ENCODE measurements at regions not wholly inside any gene's neighbourhood (a gene's known extent, or its start where the extent isn't known, plus 50 kb on each side); places are given as distances from the start of the nearest gene placed in this dataset.

- WGBS: 94% methylated on average over 1 of the region's 1 CpG
- DNase-seq (ENCODE audit: low read depth in 6 of 9, low spot score in 9 of 9): no peak
- Histone ChIP-seq H3K4me1 (ENCODE audit: control insufficient read depth in 2 of 2, insufficient read depth in 2 of 2, low read length in 2 of 2) (no peaks in the 10 kb centered on the region), H3K4me3 (ENCODE audit: low read length in 2 of 2) (no peak overlapping the region), H3K36me3 (ENCODE audit: control insufficient read depth in 2 of 2, insufficient read depth in 2 of 2, low read length in 1 of 2) (no peaks in the 10 kb centered on the region), H3K27ac (ENCODE audit: low read depth in 1 of 2, low read length in 1 of 2) (no peak overlapping the region), H3K9me3 (ENCODE audit: control insufficient read depth in 2 of 2, insufficient read depth in 1 of 2, low read length in 1 of 2) (no peaks in the 10 kb centered on the region), H3K27me3 (ENCODE audit: control insufficient read depth in 2 of 2, insufficient read depth in 1 of 2, low read length in 1 of 2) (no peaks in the 10 kb centered on the region)
These were observed 343.1 kb upstream of the BRINP1 start for GRCh38 chr9:119712325-119712724.

- Histone ChIP-seq H3K4me1 (ENCODE audit: control insufficient read depth in 2 of 2, insufficient read depth in 2 of 2, low read length in 2 of 2) (no peaks in the 10 kb centered on the region), H3K9me3 (ENCODE audit: control insufficient read depth in 2 of 2, insufficient read depth in 1 of 2, low read length in 1 of 2) (no peaks in the 10 kb centered on the region), H3K27ac (ENCODE audit: low read depth in 1 of 2, low read length in 1 of 2) (no peak overlapping the region), H3K4me3 (ENCODE audit: low read length in 2 of 2) (no peak overlapping the region), H3K36me3 (ENCODE audit: control insufficient read depth in 2 of 2, insufficient read depth in 2 of 2, low read length in 1 of 2) (no peaks in the 10 kb centered on the region), H3K27me3 (ENCODE audit: control insufficient read depth in 2 of 2, insufficient read depth in 1 of 2, low read length in 1 of 2) (no peaks in the 10 kb centered on the region)
- WGBS: 96% methylated on average over 2 of the region's 2 CpGs
- no peak for DNase-seq (ENCODE audit: low read depth in 6 of 9, low spot score in 9 of 9)
These were observed 340.2 kb upstream of the BRINP1 start for GRCh38 chr9:119709431-119709830.

GRCh38 chr9:119707228-119707845 lies 338.1 kb upstream of the BRINP1 start:
- Histone ChIP-seq H3K27ac (ENCODE audit: low read depth in 1 of 2, low read length in 1 of 2) (no peak overlapping the region), H3K27me3 (ENCODE audit: control insufficient read depth in 2 of 2, insufficient read depth in 1 of 2, low read length in 1 of 2) (no peaks in the 10 kb centered on the region), H3K4me3 (ENCODE audit: low read length in 2 of 2) (no peak overlapping the region), H3K9me3 (ENCODE audit: control insufficient read depth in 2 of 2, insufficient read depth in 1 of 2, low read length in 1 of 2) (no peaks in the 10 kb centered on the region), H3K36me3 (ENCODE audit: control insufficient read depth in 2 of 2, insufficient read depth in 2 of 2, low read length in 1 of 2) (no peaks in the 10 kb centered on the region), H3K4me1 (ENCODE audit: control insufficient read depth in 2 of 2, insufficient read depth in 2 of 2, low read length in 2 of 2) (no peaks in the 10 kb centered on the region)
- WGBS: 83% methylated on average over 4 of the region's 4 CpGs
- DNase-seq (ENCODE audit: low read depth in 6 of 9, low spot score in 9 of 9): no peak

- DNase-seq (ENCODE audit: low read depth in 6 of 9, low spot score in 9 of 9): no peak
- Histone ChIP-seq H3K4me1 (ENCODE audit: control insufficient read depth in 2 of 2, insufficient read depth in 2 of 2, low read length in 2 of 2) (no peaks in the 10 kb centered on the region), H3K9me3 (ENCODE audit: control insufficient read depth in 2 of 2, insufficient read depth in 1 of 2, low read length in 1 of 2) (no peaks in the 10 kb centered on the region), H3K36me3 (ENCODE audit: control insufficient read depth in 2 of 2, insufficient read depth in 2 of 2, low read length in 1 of 2) (no peaks in the 10 kb centered on the region), H3K27ac (ENCODE audit: low read depth in 1 of 2, low read length in 1 of 2) (no peak overlapping the region), H3K4me3 (ENCODE audit: low read length in 2 of 2) (no peak overlapping the region), H3K27me3 (ENCODE audit: control insufficient read depth in 2 of 2, insufficient read depth in 1 of 2, low read length in 1 of 2) (no peaks in the 10 kb centered on the region)
- WGBS: 87% methylated on average over 1 of the region's 1 CpG
These were observed 332.4 kb upstream of the BRINP1 start for GRCh38 chr9:119701651-119702050.

GRCh38 chr9:119698535-119698934 lies 329.3 kb upstream of the BRINP1 start:
- Histone ChIP-seq H3K27ac (ENCODE audit: low read depth in 1 of 2, low read length in 1 of 2) (no peak overlapping the region), H3K4me1 (ENCODE audit: control insufficient read depth in 2 of 2, insufficient read depth in 2 of 2, low read length in 2 of 2) (no peaks in the 10 kb centered on the region), H3K27me3 (ENCODE audit: control insufficient read depth in 2 of 2, insufficient read depth in 1 of 2, low read length in 1 of 2) (no peaks in the 10 kb centered on the region), H3K9me3 (ENCODE audit: control insufficient read depth in 2 of 2, insufficient read depth in 1 of 2, low read length in 1 of 2) (no peaks in the 10 kb centered on the region), H3K36me3 (ENCODE audit: control insufficient read depth in 2 of 2, insufficient read depth in 2 of 2, low read length in 1 of 2) (no peaks in the 10 kb centered on the region), H3K4me3 (ENCODE audit: low read length in 2 of 2) (no peak overlapping the region)
- 40% methylated on average over 2 of the region's 2 CpGs for WGBS
- DNase-seq (ENCODE audit: low read depth in 6 of 9, low spot score in 9 of 9): no peak

GRCh38 chr9:119697996-119698395 lies 328.8 kb upstream of the BRINP1 start:
- DNase-seq (ENCODE audit: low read depth in 6 of 9, low spot score in 9 of 9): no peak
- H3K27me3 ChIP-seq (ENCODE audit: control insufficient read depth in 2 of 2, insufficient read depth in 1 of 2, low read length in 1 of 2): no peaks in the 10 kb centered on the region
- H3K4me3 ChIP-seq (ENCODE audit: low read length in 2 of 2): no peak overlapping the region
- WGBS: 49% methylated on average over 5 of the region's 5 CpGs
- no peaks in the 10 kb centered on the region for H3K36me3 ChIP-seq (ENCODE audit: control insufficient read depth in 2 of 2, insufficient read depth in 2 of 2, low read length in 1 of 2)
- H3K27ac ChIP-seq (ENCODE audit: low read depth in 1 of 2, low read length in 1 of 2): no peak overlapping the region
- no peaks in the 10 kb centered on the region for H3K4me1 ChIP-seq (ENCODE audit: control insufficient read depth in 2 of 2, insufficient read depth in 2 of 2, low read length in 2 of 2)
- no peaks in the 10 kb centered on the region for H3K9me3 ChIP-seq (ENCODE audit: control insufficient read depth in 2 of 2, insufficient read depth in 1 of 2, low read length in 1 of 2)

- DNase-seq (ENCODE audit: low read depth in 6 of 9, low spot score in 9 of 9): no peak
- Histone ChIP-seq H3K27ac (ENCODE audit: low read depth in 1 of 2, low read length in 1 of 2) (no peak overlapping the region), H3K4me1 (ENCODE audit: control insufficient read depth in 2 of 2, insufficient read depth in 2 of 2, low read length in 2 of 2) (no peaks in the 10 kb centered on the region), H3K27me3 (ENCODE audit: control insufficient read depth in 2 of 2, insufficient read depth in 1 of 2, low read length in 1 of 2) (no peaks in the 10 kb centered on the region), H3K9me3 (ENCODE audit: control insufficient read depth in 2 of 2, insufficient read depth in 1 of 2, low read length in 1 of 2) (no peaks in the 10 kb centered on the region), H3K4me3 (ENCODE audit: low read length in 2 of 2) (no peak overlapping the region), H3K36me3 (ENCODE audit: control insufficient read depth in 2 of 2, insufficient read depth in 2 of 2, low read length in 1 of 2) (no peaks in the 10 kb centered on the region)
- WGBS: 30% methylated on average over 4 of the region's 4 CpGs
These were observed 320.6 kb upstream of the BRINP1 start for GRCh38 chr9:119689879-119690278.

- no peak overlapping the region for H3K4me3 ChIP-seq (ENCODE audit: low read length in 2 of 2)
- WGBS: 78% methylated on average over 3 of the region's 3 CpGs
- no peaks in the 10 kb centered on the region for H3K9me3 ChIP-seq (ENCODE audit: control insufficient read depth in 2 of 2, insufficient read depth in 1 of 2, low read length in 1 of 2)
- no peaks in the 10 kb centered on the region for H3K36me3 ChIP-seq (ENCODE audit: control insufficient read depth in 2 of 2, insufficient read depth in 2 of 2, low read length in 1 of 2)
- no peak overlapping the region for H3K27ac ChIP-seq (ENCODE audit: low read depth in 1 of 2, low read length in 1 of 2)
- H3K4me1 ChIP-seq (ENCODE audit: control insufficient read depth in 2 of 2, insufficient read depth in 2 of 2, low read length in 2 of 2): no peaks in the 10 kb centered on the region
- H3K27me3 ChIP-seq (ENCODE audit: control insufficient read depth in 2 of 2, insufficient read depth in 1 of 2, low read length in 1 of 2): no peaks in the 10 kb centered on the region
- no peak for DNase-seq (ENCODE audit: low read depth in 6 of 9, low spot score in 9 of 9)
These were observed 319.3 kb upstream of the BRINP1 start for GRCh38 chr9:119688547-119688946.

- WGBS: 88% methylated on average over 7 of the region's 7 CpGs
- Histone ChIP-seq H3K27ac (ENCODE audit: low read depth in 1 of 2, low read length in 1 of 2) (no peak overlapping the region), H3K27me3 (ENCODE audit: control insufficient read depth in 2 of 2, insufficient read depth in 1 of 2, low read length in 1 of 2) (no peaks in the 10 kb centered on the region), H3K4me1 (ENCODE audit: control insufficient read depth in 2 of 2, insufficient read depth in 2 of 2, low read length in 2 of 2) (no peaks in the 10 kb centered on the region), H3K36me3 (ENCODE audit: control insufficient read depth in 2 of 2, insufficient read depth in 2 of 2, low read length in 1 of 2) (no peaks in the 10 kb centered on the region), H3K4me3 (ENCODE audit: low read length in 2 of 2) (no peak overlapping the region), H3K9me3 (ENCODE audit: control insufficient read depth in 2 of 2, insufficient read depth in 1 of 2, low read length in 1 of 2) (no peaks in the 10 kb centered on the region)
- DNase-seq (ENCODE audit: low read depth in 6 of 9, low spot score in 9 of 9): no peak
These were observed 308.7 kb upstream of the BRINP1 start for GRCh38 chr9:119677811-119678505.

Data from thymus (tissue), 11 donors.